Astrocyte (in vitro differentiated cells and primary cell): ENCODE measurements at regions not wholly inside any gene's neighbourhood (a gene's known extent, or its start where the extent isn't known, plus 50 kb on each side); places are given as distances from the start of the nearest gene placed in this dataset.

Source experiments
- CTCF ChIP-seq: IDR thresholded peaks from 2 replicates; pipeline ENCODE4 v1.5.1; 2011; ENCODE audit warnings: low read depth, mild to moderate bottlenecking, inconsistent platforms, low read length, moderate library complexity; ENCODE audit not compliant: insufficient read depth
- EZH2 ChIP-seq: IDR thresholded peaks from 2 replicates; pipeline ENCODE4 v1.6.1; 2012; ENCODE audit warnings: mild to moderate bottlenecking, low read length, inconsistent platforms; ENCODE audit not compliant: insufficient read depth

GRCh38 chr10:91073286-91073979, 147.0 kb upstream of the PCGF5 start:
- no peak for TF ChIP-seq CTCF
- no peak for TF ChIP-seq EZH2
